ENCODE measurements at regions not wholly inside any gene's neighbourhood (a gene's known extent, or its start where the extent isn't known, plus 50 kb on each side); places are given as distances from the start of the nearest gene placed in this dataset.

DNA sequence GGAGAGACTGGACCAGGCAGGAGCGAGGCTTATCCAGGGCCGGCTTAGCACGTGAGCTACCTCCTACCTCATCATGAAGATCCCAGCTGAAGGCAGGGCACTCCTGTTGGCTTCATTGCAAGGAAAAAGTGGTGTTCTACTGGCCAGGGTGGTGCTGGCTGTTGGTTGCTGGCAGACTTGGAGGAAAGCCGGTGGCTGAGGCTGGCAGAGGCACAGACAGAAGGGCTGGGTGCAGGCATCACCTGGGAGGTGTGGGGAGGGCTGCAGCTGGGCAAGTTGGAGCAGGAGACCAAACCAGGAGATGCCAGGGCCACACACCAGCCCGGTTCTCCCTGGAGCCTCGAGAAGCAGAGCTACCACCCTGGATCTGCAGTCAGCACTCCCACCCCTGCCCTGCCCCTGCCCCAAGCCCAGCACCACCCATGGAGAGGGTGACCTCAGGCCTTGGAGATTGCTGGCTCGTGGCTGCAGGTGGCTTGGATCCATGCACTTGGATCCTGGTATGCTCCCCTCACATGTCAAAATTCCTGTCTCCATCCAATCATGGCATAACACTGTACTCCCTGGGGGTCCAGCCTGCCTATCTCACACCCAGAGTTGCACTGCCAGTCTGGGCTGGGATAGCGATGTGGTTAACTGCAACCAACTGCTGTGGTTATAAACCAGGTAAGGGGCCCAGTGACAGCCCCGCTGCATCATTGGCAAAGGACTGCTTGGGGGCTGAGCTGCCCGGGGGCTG is 49.7 kb downstream of the GLI2 start:
- DNase-seq, result no peak

- DNase-seq, result no peak
These were observed 50.6 kb downstream of the GLI2 start for GRCh38 chr2:120786038-120786960.

GRCh38 chr2:120787111-120787821 is 51.6 kb downstream of the GLI2 start:
- DNase-seq, result no peak

GRCh38 chr2:120787822-120788700 is 52.4 kb downstream of the GLI2 start:
- no peak for DNase-seq

GRCh38 chr2:120791243-120791961 is 55.7 kb downstream of the GLI2 start:
- DNase-seq, result no peak

- DNase-seq, result no peak
These were observed 56.3 kb downstream of the GLI2 start for GRCh38 chr2:120791962-120792297.

DNA sequence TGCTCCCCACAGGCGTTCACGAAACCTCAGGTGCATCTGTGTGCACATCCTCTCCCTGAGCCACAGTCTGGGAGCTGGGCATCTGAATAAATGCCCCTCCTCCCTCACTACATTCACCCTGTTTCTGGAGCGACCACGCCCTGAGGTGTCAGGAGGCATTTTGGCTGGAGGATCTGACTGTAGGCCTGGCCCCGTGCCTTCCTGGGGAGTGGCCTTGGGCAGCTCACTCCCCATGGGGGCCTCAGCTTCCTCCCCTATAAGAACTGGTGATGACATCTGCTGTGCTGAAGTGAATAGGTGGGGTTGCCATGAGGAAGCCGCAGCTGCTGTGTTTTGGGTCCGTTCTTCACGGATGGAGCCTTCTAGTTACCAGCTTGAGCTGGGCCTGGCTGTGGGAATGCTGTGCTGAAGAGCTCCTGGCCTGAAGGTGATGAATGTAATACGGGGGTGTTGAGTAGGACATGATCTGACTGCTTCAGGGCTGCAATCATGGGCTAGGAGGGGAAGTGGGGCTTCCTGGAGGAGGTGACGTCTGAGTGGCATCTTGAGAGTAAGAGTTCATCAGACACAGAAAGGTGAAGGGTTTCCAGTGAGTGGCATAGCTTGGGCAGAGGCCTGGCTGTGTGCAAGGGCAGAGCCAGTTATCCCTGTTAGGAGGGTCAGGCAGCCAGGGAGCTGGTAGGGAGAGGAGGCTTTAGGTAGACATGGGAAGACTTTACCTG is 58.2 kb downstream of the GLI2 start:
- no peak for DNase-seq

- DNase-seq, result no peak
These were observed 59.0 kb downstream of the GLI2 start for GRCh38 chr2:120794716-120795115.

DNA sequence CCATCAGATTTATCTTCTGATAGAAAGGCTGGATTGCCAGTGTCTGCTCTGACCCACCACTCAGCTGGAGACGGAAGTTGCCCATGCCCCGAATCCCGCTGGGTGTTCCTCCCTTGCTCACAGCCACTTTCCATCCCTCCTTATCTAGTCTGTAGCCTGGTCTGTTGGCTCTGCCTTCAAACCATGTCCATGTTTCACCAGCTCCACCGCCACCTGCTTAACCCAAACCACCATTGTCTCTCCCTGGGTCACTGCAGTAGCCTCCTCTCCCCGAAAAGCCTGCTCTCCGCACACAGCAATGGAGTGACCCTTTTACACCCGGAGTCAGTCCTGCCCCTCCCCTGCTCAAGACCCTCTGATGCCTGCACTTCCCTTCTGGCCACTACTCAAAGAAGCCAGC is 60.4 kb downstream of the GLI2 start:
- no peak for DNase-seq

DNA sequence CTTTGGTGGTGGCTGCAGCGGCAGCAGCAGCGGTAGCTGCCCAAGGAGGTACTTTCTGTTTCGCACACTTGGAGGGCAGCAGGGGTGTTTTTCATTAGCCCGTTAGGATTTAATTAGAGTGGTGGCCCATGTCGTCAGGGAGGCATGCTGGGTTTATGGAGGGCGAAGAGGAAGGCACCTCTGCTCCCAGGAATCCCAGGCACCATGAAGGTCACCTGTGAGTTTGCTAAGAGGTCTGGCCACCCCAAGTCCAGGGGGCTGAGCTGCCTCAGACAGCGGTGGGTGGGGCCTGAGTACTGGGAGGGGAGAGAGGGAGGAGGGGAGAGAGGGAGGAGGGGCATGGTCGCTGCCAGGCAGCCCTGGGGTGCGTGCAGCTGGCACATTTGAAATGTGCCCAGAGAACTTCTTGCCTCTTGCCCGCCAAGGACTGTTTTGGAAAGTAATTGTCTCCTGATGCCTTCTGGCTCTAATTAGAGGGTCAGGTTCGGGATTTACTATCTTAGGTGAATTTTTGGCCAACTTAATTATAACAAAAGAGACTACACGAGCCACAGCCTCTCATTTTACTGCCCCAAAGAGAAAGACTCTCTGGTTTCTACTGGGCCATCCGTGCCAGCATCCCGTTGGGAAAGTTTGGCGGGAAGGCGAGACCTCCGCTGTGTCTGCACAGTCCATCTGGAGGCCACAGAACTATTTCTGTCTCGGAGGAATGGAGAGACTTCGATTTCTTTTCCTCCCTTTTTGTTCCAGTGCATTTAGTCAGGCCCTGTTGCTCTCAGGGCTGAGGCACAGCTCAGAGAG is 62.0 kb downstream of the GLI2 start:
- DNase-seq, result no peak

DNA sequence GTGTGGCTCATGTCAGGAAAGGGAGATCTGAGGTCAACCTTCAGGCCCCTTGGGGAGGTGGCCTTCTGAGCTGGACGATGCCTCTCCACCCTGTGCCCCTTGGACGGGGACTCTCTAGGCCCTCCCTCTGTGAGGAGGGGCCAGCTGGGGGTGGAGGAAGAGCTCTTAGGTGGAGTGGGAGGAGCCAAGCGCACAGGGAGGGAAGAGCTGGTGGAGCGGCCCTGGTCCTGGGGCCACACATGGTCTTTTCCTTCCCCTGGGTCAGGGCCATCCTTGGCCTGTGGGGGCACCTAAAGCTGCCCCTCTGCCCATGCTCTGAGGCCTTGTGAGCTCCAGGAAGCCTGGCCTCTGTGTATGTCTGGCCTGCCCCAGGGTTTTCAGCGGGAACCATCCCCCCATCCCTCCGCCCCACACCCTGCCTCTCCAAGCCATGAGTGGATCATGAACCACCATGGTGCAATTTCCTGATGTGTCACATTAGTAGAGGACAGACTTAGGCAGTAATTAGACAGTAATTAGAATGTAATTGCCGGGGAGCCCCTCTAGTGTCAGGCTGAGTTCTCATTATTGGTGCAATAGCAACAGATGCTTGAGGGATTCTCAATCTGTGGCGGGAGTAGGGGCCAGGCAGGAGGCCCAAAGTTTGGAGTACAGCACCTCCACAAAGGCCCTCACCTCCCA is 63.0 kb downstream of the GLI2 start:
- DNase-seq, result no peak

DNA sequence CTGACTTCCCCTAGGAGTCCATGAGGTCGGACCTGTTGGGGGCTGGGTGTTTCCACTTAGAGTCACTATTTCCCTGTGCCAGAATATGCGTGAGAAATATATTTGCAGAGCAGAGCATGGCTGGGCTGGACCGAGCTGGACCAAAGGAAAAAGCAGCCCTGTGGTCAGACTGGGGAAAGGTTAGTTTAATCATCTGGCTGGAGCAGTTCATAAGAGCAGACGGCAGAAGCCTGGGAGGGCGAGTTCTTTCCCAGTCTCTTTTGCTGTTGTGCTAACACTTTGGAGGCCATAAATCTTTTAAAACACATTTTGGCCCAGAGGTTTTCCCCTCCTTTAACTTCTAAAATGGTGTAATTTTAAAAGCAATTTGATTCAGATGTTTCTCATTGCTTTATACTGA is 66.5 kb downstream of the GLI2 start:
- DNase-seq, result no peak

- no peak for DNase-seq
These were observed 67.3 kb downstream of the GLI2 start for GRCh38 chr2:120802867-120803484.

DNA sequence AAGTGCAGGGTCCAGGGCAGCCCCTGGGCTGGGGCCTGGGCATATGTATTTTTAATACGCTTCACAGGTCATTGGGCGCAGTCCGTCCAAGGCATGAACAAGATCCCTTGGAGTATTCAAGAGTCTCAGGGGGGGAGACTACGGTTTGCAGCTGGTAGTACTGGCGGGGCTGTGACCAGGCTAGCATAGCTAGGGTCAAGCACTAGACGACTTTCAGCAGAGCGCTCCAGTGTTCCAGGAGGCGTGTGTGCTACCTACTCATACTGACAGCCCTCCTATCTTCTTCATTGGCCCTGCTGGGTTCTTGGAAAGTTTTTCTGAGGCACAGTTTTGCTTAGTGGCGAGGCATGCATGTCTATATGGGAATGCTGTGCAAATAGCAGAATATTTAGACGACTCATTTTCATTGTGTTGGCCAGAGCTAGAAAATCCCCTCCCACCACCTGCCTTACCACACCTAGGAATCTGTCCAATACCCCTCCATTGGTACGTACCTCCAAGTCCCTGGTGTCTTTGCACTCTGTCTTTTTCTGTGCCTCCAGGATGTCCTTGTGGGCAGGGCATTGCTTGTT is 68.2 kb downstream of the GLI2 start:
- no peak for DNase-seq

- DNase-seq, result no peak
These were observed 68.8 kb downstream of the GLI2 start for GRCh38 chr2:120804459-120804858.

DNA sequence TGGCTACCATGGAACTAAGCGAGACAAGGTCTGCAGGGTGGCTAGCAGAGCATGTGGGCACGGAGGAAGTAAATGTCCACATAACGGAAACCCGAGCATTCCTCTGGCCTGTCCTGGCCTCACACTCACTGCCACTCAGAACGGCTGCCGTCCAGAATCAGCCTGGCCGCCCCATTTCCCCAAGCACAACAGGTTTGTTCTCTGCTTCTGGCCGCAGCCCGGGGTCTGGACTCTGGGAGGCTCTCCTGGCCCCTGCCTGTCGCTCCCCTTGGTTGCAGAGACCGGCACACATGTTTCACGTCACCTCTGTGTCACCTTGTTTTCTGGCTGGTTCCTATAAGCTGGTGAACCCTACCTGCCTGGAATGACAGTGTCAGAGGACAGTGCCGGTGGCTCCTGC is 69.3 kb downstream of the GLI2 start:
- no peak for DNase-seq

DNA sequence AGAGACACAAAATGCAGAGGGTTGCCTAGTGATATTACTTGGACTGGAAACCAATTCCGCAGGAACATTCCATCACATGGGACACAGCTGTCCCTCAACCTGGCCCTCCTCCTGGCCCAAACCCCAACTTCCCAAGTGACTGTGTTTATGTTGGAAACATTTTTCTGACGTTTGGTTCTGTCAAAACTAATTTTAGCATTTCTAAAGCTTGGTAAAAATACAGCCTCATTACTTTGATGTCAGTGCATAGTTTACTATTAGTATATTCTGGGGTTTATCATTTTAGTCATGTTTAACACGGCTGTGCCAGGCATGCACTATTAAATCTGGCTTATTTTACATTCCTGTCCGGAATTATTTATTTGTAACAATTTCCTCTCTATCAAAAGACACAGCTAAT is 69.9 kb downstream of the GLI2 start:
- no peak for DNase-seq

- DNase-seq, result no peak
These were observed 72.1 kb downstream of the GLI2 start for GRCh38 chr2:120807751-120808150.

GRCh38 chr2:120809151-120809550 is 73.5 kb downstream of the GLI2 start:
- DNase-seq, result no peak

Measured in activated CD4-positive, alpha-beta T cell treated with anti-CD3 and anti-CD28 coated beads, Interleukin-2, amount 50 U/mL, for 48 hours (primary cell).